Activated CD8-positive, alpha-beta T cell treated with anti-CD3 and anti-CD28 coated beads for 36 hours (primary cell): ENCODE measurements at regions not wholly inside any gene's neighbourhood (a gene's known extent, or its start where the extent isn't known, plus 50 kb on each side); places are given as distances from the start of the nearest gene placed in this dataset.

Experiments used
- ATAC-seq: fragments of 200-7000 bp; cut with Tn5 transposase; one replicate; pipeline ENCODE4 v1.10.0; 2021; ENCODE audit warnings: mild to moderate bottlenecking, moderate library complexity
- CTCF ChIA-PET: fragments of 350-600 bp; sonication (Branson Sonifier 250); formaldehyde crosslinking; loops from one replicate; lab custom pipeline; 2021; ENCODE audit warnings: antibody characterized with exemption; lab: Charles Lee
- POLR2A ChIA-PET: fragments of 350-600 bp; sonication (Branson Sonifier 250); formaldehyde crosslinking; loops from one replicate; lab custom pipeline; 2021; ENCODE audit warnings: antibody characterized with exemption; lab: Charles Lee
- DNase-seq: peaks from one replicate; pipeline ENCODE4 v3.0.0-alpha.2; 2020
- H3K27ac Mint-ChIP-seq: one replicate; pipeline ENCODE4 v1.8.0; 2021; ENCODE audit warnings: mild to moderate bottlenecking, mixed read lengths
- H3K27me3 Mint-ChIP-seq: one replicate; pipeline ENCODE4 v1.8.0; 2021; ENCODE audit warnings: mixed read lengths
- H3K36me3 Mint-ChIP-seq: one replicate; pipeline ENCODE4 v1.8.0; 2021; ENCODE audit warnings: low read depth, mixed read lengths
- H3K4me1 Mint-ChIP-seq: one replicate; pipeline ENCODE4 v1.8.0; 2021; ENCODE audit warnings: low read depth, mixed read lengths
- H3K4me3 Mint-ChIP-seq: one replicate; pipeline ENCODE4 v1.8.0; 2021; ENCODE audit warnings: mild to moderate bottlenecking, moderate library complexity, mixed read lengths
- H3K9me3 Mint-ChIP-seq: one replicate; pipeline ENCODE4 v1.8.0; 2021; ENCODE audit warnings: mixed read lengths
- intact Hi-C: fragments of 100-400 bp; cut with micrococcal nuclease; formaldehyde crosslinking; loops from one replicate; pipeline ENCODE4 v1.10.0; 2022
- TF ChIP-seq, protein P1 (sequence below): fragments of 200-600 bp; IDR thresholded peaks from one replicate; pipeline ENCODE4 v1.8.0; 2022; ENCODE audit warnings: antibody characterized with exemption, mild to moderate bottlenecking

DNA sequence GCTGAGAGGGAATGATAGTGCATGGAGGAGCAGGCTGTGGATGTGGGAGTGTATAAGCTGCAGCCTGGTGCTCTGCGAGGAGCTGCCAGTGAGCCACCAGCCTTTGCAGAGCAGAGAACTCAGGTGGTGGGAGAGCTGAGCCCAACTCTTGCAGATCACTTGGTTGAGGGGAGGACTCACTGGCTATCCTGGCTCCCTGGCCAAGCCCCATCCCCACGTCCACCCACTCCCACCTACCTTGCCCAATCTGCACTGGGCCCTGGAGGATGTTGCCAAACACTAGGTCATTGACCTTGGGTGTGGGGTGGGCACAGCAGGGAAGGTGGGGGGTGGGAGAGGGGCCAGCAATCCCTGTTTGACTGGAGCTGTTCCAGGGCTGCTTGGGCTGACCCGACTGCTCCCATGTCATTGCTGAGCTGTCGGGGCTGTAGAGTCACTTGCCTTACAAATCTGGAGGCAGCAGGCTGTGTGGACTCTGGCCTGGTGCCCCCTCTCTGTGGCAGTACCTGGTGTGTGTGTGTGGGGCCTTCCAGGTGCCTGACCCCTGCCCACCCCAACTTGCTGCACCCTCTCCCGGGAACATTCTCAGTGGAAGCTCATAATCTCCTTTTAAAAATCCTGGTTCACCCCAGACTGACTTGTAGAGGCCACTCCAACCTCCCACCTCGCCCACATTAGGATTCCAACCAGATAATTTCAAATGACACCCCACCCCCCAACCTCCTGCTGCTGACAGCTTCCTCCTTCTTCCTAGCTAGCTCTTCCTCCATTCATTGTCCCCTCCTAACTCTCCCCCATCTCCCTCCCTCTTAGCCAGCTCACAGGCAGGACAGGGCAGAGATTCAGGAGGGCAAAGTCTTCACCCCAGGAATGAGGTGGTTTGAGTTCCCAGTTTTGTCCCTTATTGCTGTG, 162.3 kb downstream of the MRPL14 start:
- no peak for ATAC-seq

DNA sequence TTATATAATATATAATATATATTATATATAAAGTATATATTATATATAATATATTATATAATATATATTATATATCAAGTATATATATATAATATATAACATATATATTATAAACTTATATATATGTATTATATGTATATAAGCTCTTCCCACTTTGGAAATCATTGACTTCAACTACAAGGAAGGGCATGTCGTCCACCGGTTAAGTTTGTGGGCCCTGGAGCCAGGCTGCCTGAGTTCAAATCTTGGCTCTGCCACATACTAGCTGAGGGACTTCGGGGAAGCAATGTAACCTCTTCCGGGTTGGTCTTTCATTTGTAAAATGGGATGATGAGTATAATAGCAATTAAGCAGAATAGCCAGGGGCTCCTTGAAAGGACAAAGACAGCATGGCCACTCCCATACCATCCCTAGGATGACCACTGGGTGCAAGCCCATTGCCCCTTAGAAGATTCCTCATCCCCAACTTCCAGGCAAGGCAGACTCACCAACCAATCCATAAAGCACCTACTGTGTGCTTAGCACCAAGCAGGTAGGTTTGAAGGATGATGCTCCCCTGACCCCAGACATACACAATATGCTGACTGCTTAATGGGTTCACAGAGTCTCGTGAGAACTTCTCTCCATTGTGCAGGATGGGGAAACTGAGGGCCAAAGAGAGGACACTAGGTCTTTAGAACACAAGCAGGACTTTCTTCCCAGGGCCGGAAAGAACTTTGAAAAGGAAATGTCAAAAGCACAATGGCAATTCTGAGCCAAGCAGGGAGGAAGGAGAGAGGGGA, 163.2 kb downstream of the MRPL14 start:
- peaks cover 9% of the 10 kb centered on the region for H3K27me3 Mint-ChIP-seq
- H3K27ac Mint-ChIP-seq = no peak overlapping the region
- intact Hi-C loops = no loop called here
- H3K4me1 Mint-ChIP-seq = no peaks in the 10 kb centered on the region
- DNase-seq (no peak), ATAC-seq (no peak)
- no peaks in the 10 kb centered on the region for H3K36me3 Mint-ChIP-seq
- H3K9me3 Mint-ChIP-seq = no peaks in the 10 kb centered on the region
- TF ChIP-seq, protein P1, sequence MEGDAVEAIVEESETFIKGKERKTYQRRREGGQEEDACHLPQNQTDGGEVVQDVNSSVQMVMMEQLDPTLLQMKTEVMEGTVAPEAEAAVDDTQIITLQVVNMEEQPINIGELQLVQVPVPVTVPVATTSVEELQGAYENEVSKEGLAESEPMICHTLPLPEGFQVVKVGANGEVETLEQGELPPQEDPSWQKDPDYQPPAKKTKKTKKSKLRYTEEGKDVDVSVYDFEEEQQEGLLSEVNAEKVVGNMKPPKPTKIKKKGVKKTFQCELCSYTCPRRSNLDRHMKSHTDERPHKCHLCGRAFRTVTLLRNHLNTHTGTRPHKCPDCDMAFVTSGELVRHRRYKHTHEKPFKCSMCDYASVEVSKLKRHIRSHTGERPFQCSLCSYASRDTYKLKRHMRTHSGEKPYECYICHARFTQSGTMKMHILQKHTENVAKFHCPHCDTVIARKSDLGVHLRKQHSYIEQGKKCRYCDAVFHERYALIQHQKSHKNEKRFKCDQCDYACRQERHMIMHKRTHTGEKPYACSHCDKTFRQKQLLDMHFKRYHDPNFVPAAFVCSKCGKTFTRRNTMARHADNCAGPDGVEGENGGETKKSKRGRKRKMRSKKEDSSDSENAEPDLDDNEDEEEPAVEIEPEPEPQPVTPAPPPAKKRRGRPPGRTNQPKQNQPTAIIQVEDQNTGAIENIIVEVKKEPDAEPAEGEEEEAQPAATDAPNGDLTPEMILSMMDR = no peak
- no peak overlapping the region for H3K4me3 Mint-ChIP-seq
- ChIA-PET POLR2A (no interaction called here), CTCF (no interaction called here)

More for the DNA sequence above, 162.3 kb downstream of the MRPL14 start:
- no peak overlapping the region for H3K4me3 Mint-ChIP-seq
- H3K36me3 Mint-ChIP-seq = no peaks in the 10 kb centered on the region
- TF ChIP-seq, protein P1 = no peak
- intact Hi-C loops = no loop called here
- no peak for DNase-seq
- H3K9me3 Mint-ChIP-seq = no peaks in the 10 kb centered on the region
- no peaks in the 10 kb centered on the region for H3K4me1 Mint-ChIP-seq
- peaks cover 9% of the 10 kb centered on the region for H3K27me3 Mint-ChIP-seq
- H3K27ac Mint-ChIP-seq = no peak overlapping the region
- CTCF ChIA-PET = interaction anchor here (1.1 to 1.2 kb wide), 2 partner anchors 14 to 114 kb away, joined by 3 read pairs; no protein-coding TSS in a partner anchor
- POLR2A ChIA-PET = interaction anchor here (0.6 kb wide), 1 partner anchor 115 kb away, joined by 3 read pairs; no protein-coding TSS in a partner anchor

DNA sequence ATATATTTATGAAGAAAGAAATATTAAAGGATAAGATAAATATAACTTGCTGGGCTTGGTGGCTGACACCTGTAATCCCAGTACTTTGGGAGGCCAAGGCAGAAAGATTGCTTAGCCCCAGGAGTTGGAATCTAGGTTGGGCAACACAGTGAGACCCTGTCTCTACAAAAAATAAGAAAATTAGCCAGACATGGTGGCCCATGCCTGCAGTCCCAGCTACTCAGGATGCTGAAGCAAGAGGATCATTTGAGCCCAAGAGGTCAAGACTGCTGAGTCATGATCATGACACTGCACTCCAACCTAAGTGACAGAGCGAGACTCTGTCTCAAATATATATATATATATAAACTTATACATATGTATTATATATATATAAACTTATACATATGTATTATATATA, 164.0 kb downstream of the MRPL14 start:
- no peaks in the 10 kb centered on the region for H3K4me1 Mint-ChIP-seq
- POLR2A ChIA-PET = no interaction called here
- DNase-seq = no peak
- no peaks in the 10 kb centered on the region for H3K36me3 Mint-ChIP-seq
- TF ChIP-seq, protein P1 = no peak
- peaks cover 9% of the 10 kb centered on the region for H3K27me3 Mint-ChIP-seq
- no peak overlapping the region for H3K27ac Mint-ChIP-seq
- no peak overlapping the region for H3K4me3 Mint-ChIP-seq
- no peaks in the 10 kb centered on the region for H3K9me3 Mint-ChIP-seq
- CTCF ChIA-PET = no interaction called here
- ATAC-seq = no peak
- intact Hi-C loops = no loop called here

DNA sequence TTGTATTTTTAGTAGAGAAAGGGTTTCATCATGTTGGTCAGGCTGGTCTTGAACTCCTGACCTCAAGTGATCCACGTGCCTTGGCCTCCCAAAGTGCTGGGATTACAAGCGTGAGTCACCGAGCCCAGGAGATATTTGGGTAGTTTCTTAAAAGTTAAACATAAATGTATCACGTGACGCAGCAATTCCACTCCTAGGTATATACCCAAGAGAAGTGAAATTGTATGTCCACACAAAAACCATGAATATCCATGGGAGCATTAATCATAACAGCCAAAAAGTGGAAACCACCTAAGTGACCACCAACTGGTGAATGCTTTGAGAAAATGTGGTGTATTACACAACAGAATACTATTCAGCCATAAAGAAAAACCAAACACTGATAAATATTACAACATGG, 164.8 kb downstream of the MRPL14 start:
- ChIA-PET POLR2A (no interaction called here), CTCF (no interaction called here)
- DNase-seq = no peak
- Mint-ChIP-seq H3K9me3 (no peaks in the 10 kb centered on the region), H3K36me3 (no peaks in the 10 kb centered on the region), H3K27me3 (peaks cover 12% of the 10 kb centered on the region), H3K4me1 (no peaks in the 10 kb centered on the region), H3K4me3 (no peak overlapping the region), H3K27ac (no peak overlapping the region)
- intact Hi-C loops = no loop called here
- TF ChIP-seq, protein P1 = no peak
- ATAC-seq = no peak
